ENCODE measurements at regions not wholly inside any gene's neighbourhood (a gene's known extent, or its start where the extent isn't known, plus 50 kb on each side); places are given as distances from the start of the nearest gene placed in this dataset.

DNA sequence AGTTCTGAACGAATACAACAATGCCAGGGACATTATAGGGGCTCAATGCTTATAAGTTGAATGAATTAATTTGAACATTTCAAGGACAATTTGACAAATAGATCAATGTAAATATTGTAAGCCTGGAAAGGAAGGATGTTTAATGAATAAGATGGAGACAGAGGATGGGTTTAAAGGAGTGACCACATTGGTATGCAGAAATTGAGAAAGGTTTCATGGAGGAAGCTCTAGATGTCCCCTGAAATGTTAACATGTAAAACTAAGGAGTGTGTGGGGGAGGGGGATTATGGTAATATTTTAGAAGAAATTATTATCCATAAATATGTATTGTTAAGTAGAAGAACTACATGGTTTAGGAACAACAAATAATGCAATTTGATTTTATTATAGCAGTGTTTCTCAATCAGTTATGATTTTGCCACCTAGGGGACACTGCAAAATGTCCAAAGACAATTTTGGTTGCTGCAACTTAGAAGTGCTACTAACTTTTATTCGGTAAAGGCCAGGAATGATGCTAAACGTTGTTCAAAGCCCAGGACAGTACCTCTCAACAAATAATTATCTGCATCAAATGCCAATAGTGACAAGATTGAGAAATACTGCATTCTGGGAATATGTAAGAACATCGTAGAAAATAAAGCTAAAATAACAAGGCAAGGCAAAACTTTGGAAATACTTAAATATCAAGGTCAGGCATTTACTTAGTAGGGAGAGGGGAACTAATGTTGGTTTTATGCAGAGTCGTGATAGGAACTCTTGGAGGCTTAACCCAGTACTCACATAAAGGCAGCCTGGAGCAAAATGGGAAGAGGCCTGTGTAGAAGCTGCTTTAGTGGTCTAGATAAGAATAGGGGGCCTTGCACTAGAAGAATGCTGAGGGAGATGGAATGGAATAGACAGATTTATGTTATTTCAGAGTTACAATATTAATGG is 686.9 kb upstream of the CITED2 start:
- DNase-seq (ENCODE audit: low spot score), result no peak

- DNase-seq (ENCODE audit: low spot score), result no peak
Measured at GRCh38 chr6:140059947-140060346, 685.5 kb upstream of the CITED2 start.

- DNase-seq (ENCODE audit: low spot score), result no peak
Measured at GRCh38 chr6:140058863-140059262, 684.4 kb upstream of the CITED2 start.

- DNase-seq (ENCODE audit: low spot score), result no peak
Measured at GRCh38 chr6:140052736-140053729, 678.6 kb upstream of the CITED2 start.

- DNase-seq (ENCODE audit: low spot score), result no peak
Measured at GRCh38 chr6:140051521-140052512, 677.4 kb upstream of the CITED2 start.

GRCh38 chr6:140050101-140050995 is 675.9 kb upstream of the CITED2 start:
- no peak for DNase-seq (ENCODE audit: low spot score)

DNA sequence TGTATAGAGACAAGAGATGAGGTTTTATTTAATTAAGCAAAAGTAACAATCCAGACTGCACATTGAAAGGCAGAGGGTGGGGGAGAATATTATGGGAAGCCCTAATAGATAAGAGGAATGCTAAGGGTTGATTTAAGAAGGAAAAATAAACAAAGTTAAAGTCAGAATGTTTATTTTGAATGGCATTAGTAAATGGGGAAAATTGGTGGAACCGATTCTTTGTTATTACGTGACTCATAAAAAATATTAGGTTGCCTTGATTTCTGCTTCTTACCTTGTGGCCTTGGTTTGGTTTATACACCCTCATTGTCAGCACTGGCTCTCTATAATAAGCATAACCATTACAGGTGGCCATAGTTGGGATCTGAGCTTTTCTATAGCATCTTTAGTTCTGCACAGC is 674.8 kb upstream of the CITED2 start:
- no peak for DNase-seq (ENCODE audit: low spot score)

- DNase-seq (ENCODE audit: low spot score), result no peak
Measured at GRCh38 chr6:140048202-140048790, 673.8 kb upstream of the CITED2 start.

- no peak for DNase-seq (ENCODE audit: low spot score)
Measured at GRCh38 chr6:140047321-140047720, 672.9 kb upstream of the CITED2 start.

DNA sequence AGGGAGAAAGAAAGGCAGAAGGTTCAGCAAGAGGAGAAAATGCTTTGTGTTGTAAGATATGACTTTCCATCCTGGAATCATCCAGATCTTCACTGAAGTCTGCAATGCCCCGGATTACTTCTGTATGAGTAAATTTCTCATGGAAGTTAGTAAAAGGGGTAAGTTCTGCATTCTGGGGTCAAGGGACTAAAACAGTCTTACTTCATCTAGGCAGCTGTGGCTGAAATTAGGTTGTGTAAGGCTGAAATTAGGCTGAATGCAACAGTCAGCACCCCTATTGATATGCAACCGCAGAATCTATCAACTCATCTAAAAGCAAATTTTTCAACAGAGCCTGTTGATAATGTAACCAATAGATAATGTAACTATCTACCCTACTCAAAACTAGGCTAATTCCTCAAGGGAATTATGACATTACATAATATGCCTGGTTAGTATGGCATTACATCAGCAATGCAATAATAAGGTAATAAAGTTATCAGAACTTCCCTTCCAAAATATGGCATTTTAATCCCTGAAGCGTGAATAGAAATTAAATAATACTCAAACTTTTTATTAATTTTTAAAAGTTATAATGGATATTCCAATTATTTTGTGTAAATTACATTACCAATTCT is 671.7 kb upstream of the CITED2 start:
- DNase-seq (ENCODE audit: low spot score), result no peak

DNA sequence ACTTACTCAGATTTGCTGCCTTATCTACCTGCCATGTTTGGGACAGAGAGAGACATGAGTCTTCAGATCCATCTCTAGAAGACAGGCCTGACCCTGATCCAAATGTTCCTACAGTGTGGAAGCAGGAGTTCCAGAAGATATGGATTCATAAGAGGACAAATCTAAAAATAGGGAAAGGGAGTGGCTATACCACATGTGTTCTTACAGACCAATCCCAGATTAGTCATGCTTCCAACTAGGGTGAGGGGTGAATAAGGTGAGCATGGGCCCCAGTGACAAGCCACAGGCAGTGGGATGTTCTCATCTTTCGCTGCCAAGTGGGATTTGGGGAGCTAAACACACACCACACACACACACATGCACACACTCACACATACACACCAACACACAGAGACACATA is 670.7 kb upstream of the CITED2 start:
- DNase-seq (ENCODE audit: low spot score), result no peak

DNA sequence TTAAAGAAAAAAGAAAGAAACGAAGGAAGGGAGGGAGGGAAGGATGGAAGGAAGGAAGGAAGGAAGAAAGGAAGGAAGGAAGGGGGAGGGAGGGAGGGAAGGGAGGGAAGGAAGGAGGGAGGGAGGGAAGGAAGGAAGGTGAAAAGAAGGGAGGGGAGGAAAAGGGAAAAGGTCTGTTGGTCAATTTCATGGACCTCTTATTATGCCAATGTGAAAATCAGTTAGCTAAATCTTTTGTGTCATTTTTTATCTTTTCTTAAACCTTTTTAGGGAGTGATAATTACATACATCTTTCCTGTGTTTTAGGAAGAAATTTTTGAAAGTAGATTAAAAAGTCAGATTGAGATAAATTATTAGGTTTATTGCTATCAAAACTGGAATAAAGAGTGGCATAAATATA is 670.2 kb upstream of the CITED2 start:
- no peak for DNase-seq (ENCODE audit: low spot score)

- DNase-seq (ENCODE audit: low spot score), result peak; percentile 24
Measured at GRCh38 chr6:140043762-140044378, 669.4 kb upstream of the CITED2 start.

- peak; percentile 28 for DNase-seq (ENCODE audit: low spot score)
Measured at GRCh38 chr6:140043357-140043756, 668.9 kb upstream of the CITED2 start.

- no peak for DNase-seq (ENCODE audit: low spot score)
Measured at GRCh38 chr6:140041571-140042332, 667.3 kb upstream of the CITED2 start.

- no peak for DNase-seq (ENCODE audit: low spot score)
Measured at GRCh38 chr6:140041056-140041455, 666.6 kb upstream of the CITED2 start.

GRCh38 chr6:140040396-140040795 is 665.9 kb upstream of the CITED2 start:
- no peak for DNase-seq (ENCODE audit: low spot score)

DNA sequence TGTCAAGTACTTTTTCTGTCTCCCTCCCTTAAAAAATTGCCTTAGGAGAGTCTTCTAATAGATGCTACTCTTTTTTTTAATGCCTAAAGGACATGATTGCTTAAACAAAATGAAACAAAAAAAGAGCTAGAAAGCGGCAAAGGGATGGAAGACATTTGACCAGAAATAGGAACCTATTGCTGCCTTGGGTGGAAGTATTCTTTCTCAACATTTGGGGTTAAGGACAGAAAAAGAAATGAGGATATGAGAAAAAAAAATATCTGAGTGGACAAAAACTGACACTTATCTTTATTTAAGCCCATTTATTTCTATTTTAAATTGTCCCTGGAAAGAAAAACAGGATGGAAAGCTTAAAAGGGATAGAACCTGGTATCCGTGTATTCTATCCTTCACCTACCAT is 664.9 kb upstream of the CITED2 start:
- no peak for DNase-seq (ENCODE audit: low spot score)
